Keratinocyte (primary cell): ENCODE measurements at regions not wholly inside any gene's neighbourhood (a gene's known extent, or its start where the extent isn't known, plus 50 kb on each side); places are given as distances from the start of the nearest gene placed in this dataset.

Source experiments
- EZH2 ChIP-seq: IDR thresholded peaks from one replicate; pipeline ENCODE4 v1.6.1; 2012; ENCODE audit warnings: inconsistent platforms, mild to moderate bottlenecking, low read length, moderate library complexity
- TF ChIP-seq, protein P1 (sequence below), 3 experiments: IDR thresholded peaks in 1 of 3; conservative IDR thresholded peaks in 1 of 3; optimal IDR thresholded peaks in 1 of 3; 2 replicates in 2 of 3; 3 replicates in 1 of 3; pipeline versions ENCODE3 to v1.5.1; 2011; ENCODE audit warnings: low read length in 3 of 3, mild to moderate bottlenecking in 3 of 3, moderate library complexity in 2 of 3, control low read depth in 1 of 3, inconsistent platforms in 1 of 3; ENCODE audit not compliant: insufficient read depth in 2 of 3; ENCODE audit errors: extremely low read depth in 1 of 3

DNA sequence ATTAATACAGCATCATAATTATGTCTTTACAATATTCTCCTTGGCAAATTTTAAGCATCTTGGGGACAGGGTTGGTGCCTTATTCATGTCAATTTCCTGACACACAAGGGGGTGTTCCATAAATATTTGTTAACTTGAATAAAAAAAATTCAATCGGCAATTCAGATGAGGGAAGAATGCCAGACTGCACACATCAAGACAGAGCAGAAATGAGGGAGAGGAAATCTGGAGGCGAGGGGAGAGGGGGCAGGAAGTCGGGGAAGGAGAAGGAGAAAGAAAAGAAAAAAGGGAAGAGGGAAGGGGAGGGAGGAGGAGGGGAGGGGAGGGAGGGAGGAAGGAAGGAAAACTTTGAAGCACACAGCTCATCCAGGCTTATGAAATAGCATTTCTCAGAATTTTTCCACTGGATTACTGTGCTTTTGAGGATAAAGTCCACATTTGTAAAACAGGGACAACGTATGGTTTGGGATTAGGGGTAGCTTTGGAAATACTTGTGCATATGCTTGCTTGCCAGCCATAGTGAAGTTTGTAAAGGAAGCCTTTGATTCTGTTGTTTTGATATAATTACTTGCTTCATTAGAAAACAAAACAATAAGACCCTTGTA, 362.1 kb downstream of the SAMD5 start:
- no peak for TF ChIP-seq EZH2
- TF ChIP-seq, protein P1, sequence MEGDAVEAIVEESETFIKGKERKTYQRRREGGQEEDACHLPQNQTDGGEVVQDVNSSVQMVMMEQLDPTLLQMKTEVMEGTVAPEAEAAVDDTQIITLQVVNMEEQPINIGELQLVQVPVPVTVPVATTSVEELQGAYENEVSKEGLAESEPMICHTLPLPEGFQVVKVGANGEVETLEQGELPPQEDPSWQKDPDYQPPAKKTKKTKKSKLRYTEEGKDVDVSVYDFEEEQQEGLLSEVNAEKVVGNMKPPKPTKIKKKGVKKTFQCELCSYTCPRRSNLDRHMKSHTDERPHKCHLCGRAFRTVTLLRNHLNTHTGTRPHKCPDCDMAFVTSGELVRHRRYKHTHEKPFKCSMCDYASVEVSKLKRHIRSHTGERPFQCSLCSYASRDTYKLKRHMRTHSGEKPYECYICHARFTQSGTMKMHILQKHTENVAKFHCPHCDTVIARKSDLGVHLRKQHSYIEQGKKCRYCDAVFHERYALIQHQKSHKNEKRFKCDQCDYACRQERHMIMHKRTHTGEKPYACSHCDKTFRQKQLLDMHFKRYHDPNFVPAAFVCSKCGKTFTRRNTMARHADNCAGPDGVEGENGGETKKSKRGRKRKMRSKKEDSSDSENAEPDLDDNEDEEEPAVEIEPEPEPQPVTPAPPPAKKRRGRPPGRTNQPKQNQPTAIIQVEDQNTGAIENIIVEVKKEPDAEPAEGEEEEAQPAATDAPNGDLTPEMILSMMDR (optimal IDR thresholded peaks at IDR 0.05 in 1 of 3, IDR thresholded peaks at IDR 0.05 in 1 of 3, conservative IDR thresholded peaks at IDR 0.05 in 1 of 3; ENCODE audit: extremely low read depth in 1 of 3, insufficient read depth in 2 of 3, low read length in 3 of 3): no peak
